LNCAP (cell line): ENCODE measurements at regions not wholly inside any gene's neighbourhood (a gene's known extent, or its start where the extent isn't known, plus 50 kb on each side); places are given as distances from the start of the nearest gene placed in this dataset.

Experiments
- CTCF ChIP-seq: fragments of 450-650 bp; IDR thresholded peaks from 2 replicates; pipeline ENCODE4 v1.5.1; 2017; ENCODE audit warnings: mild to moderate bottlenecking

GRCh38 chr3:95438274-95438673 lies 1375.4 kb downstream of the NSUN3 start:
- TF ChIP-seq CTCF, result no peak

- TF ChIP-seq CTCF, result no peak
Observed at GRCh38 chr3:95442766-95443165, 1371.6 kb upstream of the EPHA6 start.

- no peak for TF ChIP-seq CTCF
Observed at GRCh38 chr3:95449841-95450240, 1364.6 kb upstream of the EPHA6 start.

GRCh38 chr3:95453242-95453641 lies 1361.2 kb upstream of the EPHA6 start:
- TF ChIP-seq CTCF, result no peak

- TF ChIP-seq CTCF, result no peak
Observed at GRCh38 chr3:95456835-95457234, 1357.6 kb upstream of the EPHA6 start.

- TF ChIP-seq CTCF, result no peak
Observed at GRCh38 chr3:95459706-95460105, 1354.7 kb upstream of the EPHA6 start.

GRCh38 chr3:95460274-95460673 lies 1354.1 kb upstream of the EPHA6 start:
- no peak for TF ChIP-seq CTCF

- TF ChIP-seq CTCF, result no peak
Observed at GRCh38 chr3:95462161-95462560, 1352.2 kb upstream of the EPHA6 start.
